ENCODE measurements at regions not wholly inside any gene's neighbourhood (a gene's known extent, or its start where the extent isn't known, plus 50 kb on each side); places are given as distances from the start of the nearest gene placed in this dataset.

DNA sequence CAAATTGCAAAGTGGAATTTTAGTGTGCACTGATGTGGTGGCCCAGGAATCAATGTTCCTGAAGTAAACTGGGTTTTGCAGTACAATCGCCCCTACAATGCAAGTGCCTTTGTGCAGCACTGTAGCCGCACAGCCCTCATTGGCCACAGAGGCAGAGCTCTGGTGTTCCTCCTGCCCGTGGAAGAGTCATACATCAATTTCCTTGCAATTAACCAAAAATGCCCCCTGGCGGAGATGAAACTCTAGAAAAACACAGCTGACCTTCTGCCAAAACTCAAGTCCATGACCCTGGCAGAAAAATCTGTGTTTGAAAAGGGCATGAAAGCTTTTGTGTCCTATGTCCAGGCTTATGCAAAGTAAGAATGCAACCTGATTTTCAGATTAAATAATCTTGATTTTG lies 117.9 kb upstream of the PRB2 start:
- no peak overlapping the region for H3K9ac ChIP-seq (ENCODE audit: low read length)
- H2AFZ ChIP-seq (ENCODE audit: low read depth, low read length), result no peak overlapping the region
- TF ChIP-seq SMC3 (conservative IDR thresholded peaks at IDR 0.05; ENCODE audit: poor library complexity) (no peak), POLR2AphosphoS5 (IDR thresholded peaks at IDR 0.05) (no peak), EZH2 (IDR thresholded peaks at IDR 0.05; ENCODE audit: borderline replicate concordance, insufficient read depth, low read length, poor library complexity, severe bottlenecking) (no peak), TAF1 (IDR thresholded peaks at IDR 0.05; ENCODE audit: low read depth) (no peak), RAD21 (conservative IDR thresholded peaks at IDR 0.05) (no peak), MXI1 (conservative IDR thresholded peaks at IDR 0.05; ENCODE audit: poor library complexity, severe bottlenecking) (no peak), EP300 (conservative IDR thresholded peaks at IDR 0.05; ENCODE audit: poor library complexity, severe bottlenecking) (no peak)
- TF ChIP-seq, protein P1, sequence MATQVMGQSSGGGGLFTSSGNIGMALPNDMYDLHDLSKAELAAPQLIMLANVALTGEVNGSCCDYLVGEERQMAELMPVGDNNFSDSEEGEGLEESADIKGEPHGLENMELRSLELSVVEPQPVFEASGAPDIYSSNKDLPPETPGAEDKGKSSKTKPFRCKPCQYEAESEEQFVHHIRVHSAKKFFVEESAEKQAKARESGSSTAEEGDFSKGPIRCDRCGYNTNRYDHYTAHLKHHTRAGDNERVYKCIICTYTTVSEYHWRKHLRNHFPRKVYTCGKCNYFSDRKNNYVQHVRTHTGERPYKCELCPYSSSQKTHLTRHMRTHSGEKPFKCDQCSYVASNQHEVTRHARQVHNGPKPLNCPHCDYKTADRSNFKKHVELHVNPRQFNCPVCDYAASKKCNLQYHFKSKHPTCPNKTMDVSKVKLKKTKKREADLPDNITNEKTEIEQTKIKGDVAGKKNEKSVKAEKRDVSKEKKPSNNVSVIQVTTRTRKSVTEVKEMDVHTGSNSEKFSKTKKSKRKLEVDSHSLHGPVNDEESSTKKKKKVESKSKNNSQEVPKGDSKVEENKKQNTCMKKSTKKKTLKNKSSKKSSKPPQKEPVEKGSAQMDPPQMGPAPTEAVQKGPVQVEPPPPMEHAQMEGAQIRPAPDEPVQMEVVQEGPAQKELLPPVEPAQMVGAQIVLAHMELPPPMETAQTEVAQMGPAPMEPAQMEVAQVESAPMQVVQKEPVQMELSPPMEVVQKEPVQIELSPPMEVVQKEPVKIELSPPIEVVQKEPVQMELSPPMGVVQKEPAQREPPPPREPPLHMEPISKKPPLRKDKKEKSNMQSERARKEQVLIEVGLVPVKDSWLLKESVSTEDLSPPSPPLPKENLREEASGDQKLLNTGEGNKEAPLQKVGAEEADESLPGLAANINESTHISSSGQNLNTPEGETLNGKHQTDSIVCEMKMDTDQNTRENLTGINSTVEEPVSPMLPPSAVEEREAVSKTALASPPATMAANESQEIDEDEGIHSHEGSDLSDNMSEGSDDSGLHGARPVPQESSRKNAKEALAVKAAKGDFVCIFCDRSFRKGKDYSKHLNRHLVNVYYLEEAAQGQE (IDR thresholded peaks at IDR 0.05; ENCODE audit: borderline replicate concordance), result no peak
- TF ChIP-seq, protein P2, sequence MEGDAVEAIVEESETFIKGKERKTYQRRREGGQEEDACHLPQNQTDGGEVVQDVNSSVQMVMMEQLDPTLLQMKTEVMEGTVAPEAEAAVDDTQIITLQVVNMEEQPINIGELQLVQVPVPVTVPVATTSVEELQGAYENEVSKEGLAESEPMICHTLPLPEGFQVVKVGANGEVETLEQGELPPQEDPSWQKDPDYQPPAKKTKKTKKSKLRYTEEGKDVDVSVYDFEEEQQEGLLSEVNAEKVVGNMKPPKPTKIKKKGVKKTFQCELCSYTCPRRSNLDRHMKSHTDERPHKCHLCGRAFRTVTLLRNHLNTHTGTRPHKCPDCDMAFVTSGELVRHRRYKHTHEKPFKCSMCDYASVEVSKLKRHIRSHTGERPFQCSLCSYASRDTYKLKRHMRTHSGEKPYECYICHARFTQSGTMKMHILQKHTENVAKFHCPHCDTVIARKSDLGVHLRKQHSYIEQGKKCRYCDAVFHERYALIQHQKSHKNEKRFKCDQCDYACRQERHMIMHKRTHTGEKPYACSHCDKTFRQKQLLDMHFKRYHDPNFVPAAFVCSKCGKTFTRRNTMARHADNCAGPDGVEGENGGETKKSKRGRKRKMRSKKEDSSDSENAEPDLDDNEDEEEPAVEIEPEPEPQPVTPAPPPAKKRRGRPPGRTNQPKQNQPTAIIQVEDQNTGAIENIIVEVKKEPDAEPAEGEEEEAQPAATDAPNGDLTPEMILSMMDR (IDR thresholded peaks at IDR 0.05; ENCODE audit: poor library complexity, severe bottlenecking), result no peak
- no peaks in the 10 kb centered on the region for H3K36me3 ChIP-seq (ENCODE audit: insufficient read depth, low read length)
- H3K9me2 ChIP-seq (ENCODE audit: insufficient read depth, low read length), result no peaks in the 10 kb centered on the region
- no peaks in the 10 kb centered on the region for H3K9me3 ChIP-seq (ENCODE audit: low read length)
- no peak overlapping the region for H3K4me2 ChIP-seq (ENCODE audit: low read length)
- H4K20me1 ChIP-seq (ENCODE audit: insufficient read depth), result no peaks in the 10 kb centered on the region
- no peaks in the 10 kb centered on the region for H3K27me3 ChIP-seq (ENCODE audit: insufficient read depth, low read depth, low read length)
- no peak overlapping the region for H3K4me3 ChIP-seq (ENCODE audit: low read length)
- no peaks in the 10 kb centered on the region for H3F3A ChIP-seq (ENCODE audit: insufficient read depth, low read length, poor library complexity, severe bottlenecking)
- no peaks in the 10 kb centered on the region for H3K79me2 ChIP-seq (replicated peaks; ENCODE audit: insufficient read depth, low read length)
- no peak overlapping the region for H3K27ac ChIP-seq (ENCODE audit: low read length)

DNA sequence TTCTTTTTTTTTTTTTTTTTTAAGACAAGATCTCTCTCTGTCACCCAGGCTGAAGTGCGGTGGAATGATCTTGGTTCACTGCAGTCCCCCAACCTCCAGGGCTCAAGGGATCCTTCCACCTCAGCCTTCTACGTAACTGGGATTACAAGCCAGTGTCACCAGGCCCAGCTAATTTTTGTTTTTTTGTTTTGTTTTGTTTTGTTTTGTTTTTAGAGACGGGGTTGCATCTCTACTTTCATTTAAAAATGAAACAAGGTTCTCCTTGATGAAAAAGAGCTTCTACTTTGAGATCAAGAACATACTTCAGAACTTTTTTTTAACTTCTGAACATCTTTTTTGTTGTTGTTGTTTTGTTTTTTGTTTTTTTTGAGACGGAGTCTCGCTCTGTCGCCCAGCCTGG lies 121.7 kb upstream of the PRB2 start:
- Histone ChIP-seq H3K9me2 (ENCODE audit: insufficient read depth, low read length) (no peaks in the 10 kb centered on the region), H3K9me3 (ENCODE audit: low read length) (no peaks in the 10 kb centered on the region), H3F3A (ENCODE audit: insufficient read depth, low read length, poor library complexity, severe bottlenecking) (no peaks in the 10 kb centered on the region), H3K27ac (ENCODE audit: low read length) (no peak overlapping the region), H4K20me1 (ENCODE audit: insufficient read depth) (no peaks in the 10 kb centered on the region), H3K9ac (ENCODE audit: low read length) (no peak overlapping the region), H3K4me2 (ENCODE audit: low read length) (no peak overlapping the region), H3K79me2 (replicated peaks; ENCODE audit: insufficient read depth, low read length) (no peaks in the 10 kb centered on the region), H2AFZ (ENCODE audit: low read depth, low read length) (no peak overlapping the region), H3K27me3 (ENCODE audit: insufficient read depth, low read depth, low read length) (no peaks in the 10 kb centered on the region), H3K4me3 (ENCODE audit: low read length) (no peak overlapping the region), H3K36me3 (ENCODE audit: insufficient read depth, low read length) (no peaks in the 10 kb centered on the region)
- no peak for TF ChIP-seq TAF1 (IDR thresholded peaks at IDR 0.05; ENCODE audit: low read depth)
- no peak for TF ChIP-seq RAD21 (conservative IDR thresholded peaks at IDR 0.05)
- TF ChIP-seq SMC3 (conservative IDR thresholded peaks at IDR 0.05; ENCODE audit: poor library complexity), result no peak
- no peak for TF ChIP-seq EP300 (conservative IDR thresholded peaks at IDR 0.05; ENCODE audit: poor library complexity, severe bottlenecking)
- TF ChIP-seq, protein P1 (IDR thresholded peaks at IDR 0.05; ENCODE audit: borderline replicate concordance), result no peak
